Stomach (tissue), 4 donors: ENCODE measurements at regions not wholly inside any gene's neighbourhood (a gene's known extent, or its start where the extent isn't known, plus 50 kb on each side); places are given as distances from the start of the nearest gene placed in this dataset.

Source experiments
- POLR2A ChIP-seq, 4 donors: fragments of 450-650 bp; IDR thresholded peaks; one replicate each; pipeline ENCODE4 v1.6.1; 2016; ENCODE audit warnings: antibody characterized with exemption in 4 of 4, control low read depth in 2 of 4, mild to moderate bottlenecking in 1 of 4, moderate library complexity in 1 of 4
- TF ChIP-seq, protein P1 (sequence below), 7 experiments: fragments of 450-650 bp in 4 of 7; fragments of 200-600 bp in 3 of 7; sonication (generic) in 3 of 7; IDR thresholded peaks; one replicate each; pipeline ENCODE4 v1.5.1; 2016 to 2019; ENCODE audit warnings: antibody characterized with exemption in 7 of 7, control low read depth in 2 of 7, mild to moderate bottlenecking in 1 of 7

DNA sequence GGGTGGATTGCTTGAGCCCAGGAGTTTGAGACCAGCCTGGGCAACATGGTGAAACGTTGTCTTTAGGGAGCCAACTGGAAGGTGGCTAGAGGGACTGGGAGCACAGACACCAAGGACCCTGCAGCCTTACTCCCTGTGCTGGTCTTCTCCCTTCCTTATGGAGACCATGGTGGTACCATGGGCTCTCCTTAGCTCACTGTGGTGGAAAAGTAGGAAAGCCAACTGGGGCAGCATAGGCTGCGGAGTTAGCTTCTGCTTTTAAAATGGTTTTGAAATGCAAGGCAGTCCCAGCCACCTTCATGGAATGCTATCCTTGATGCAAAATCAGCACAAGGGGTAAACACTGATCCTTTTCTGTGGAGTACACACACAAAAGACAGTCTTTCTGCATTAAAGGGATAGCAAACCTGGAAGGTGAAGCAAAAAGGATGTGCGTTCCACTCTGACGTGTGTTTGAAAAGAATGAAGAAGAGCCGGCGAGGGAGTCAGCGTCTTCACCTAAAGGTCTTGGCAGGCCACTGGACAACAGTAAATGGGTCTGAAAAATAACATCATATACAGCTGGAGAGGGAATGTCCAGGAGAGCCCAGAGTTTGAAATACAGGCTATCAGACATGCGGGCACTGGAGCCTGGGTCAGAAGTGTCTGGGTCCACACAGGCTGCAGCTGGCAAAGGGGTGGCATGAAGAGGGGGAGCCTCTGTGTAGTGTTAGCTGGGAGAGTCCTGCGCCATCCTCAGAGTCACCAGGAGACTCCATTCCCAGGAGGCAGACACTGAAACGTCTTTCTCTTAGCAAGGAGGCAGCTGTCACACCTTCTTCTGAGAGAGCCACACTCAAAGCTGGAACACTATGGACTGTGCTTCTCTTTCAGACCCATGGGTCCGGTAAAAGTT lies 58.5 kb downstream of the GPR6 start:
- TF ChIP-seq, protein P1, sequence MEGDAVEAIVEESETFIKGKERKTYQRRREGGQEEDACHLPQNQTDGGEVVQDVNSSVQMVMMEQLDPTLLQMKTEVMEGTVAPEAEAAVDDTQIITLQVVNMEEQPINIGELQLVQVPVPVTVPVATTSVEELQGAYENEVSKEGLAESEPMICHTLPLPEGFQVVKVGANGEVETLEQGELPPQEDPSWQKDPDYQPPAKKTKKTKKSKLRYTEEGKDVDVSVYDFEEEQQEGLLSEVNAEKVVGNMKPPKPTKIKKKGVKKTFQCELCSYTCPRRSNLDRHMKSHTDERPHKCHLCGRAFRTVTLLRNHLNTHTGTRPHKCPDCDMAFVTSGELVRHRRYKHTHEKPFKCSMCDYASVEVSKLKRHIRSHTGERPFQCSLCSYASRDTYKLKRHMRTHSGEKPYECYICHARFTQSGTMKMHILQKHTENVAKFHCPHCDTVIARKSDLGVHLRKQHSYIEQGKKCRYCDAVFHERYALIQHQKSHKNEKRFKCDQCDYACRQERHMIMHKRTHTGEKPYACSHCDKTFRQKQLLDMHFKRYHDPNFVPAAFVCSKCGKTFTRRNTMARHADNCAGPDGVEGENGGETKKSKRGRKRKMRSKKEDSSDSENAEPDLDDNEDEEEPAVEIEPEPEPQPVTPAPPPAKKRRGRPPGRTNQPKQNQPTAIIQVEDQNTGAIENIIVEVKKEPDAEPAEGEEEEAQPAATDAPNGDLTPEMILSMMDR (IDR thresholded peaks at IDR 0.05), result no peak
- TF ChIP-seq POLR2A (IDR thresholded peaks at IDR 0.05), result no peak
